GDM1 (cell line): ENCODE measurements at regions not wholly inside any gene's neighbourhood (a gene's known extent, or its start where the extent isn't known, plus 50 kb on each side); places are given as distances from the start of the nearest gene placed in this dataset.
"Not testable (repeated sequence)": the region's sequence is repeated elsewhere in the genome, so short reads cannot be mapped to it uniquely, and the experiment has no call there.

Experiments used
- DNase-seq: peaks from one replicate; lab custom pipeline; 2025; lab: John Stamatoyannopoulos, UW

DNA sequence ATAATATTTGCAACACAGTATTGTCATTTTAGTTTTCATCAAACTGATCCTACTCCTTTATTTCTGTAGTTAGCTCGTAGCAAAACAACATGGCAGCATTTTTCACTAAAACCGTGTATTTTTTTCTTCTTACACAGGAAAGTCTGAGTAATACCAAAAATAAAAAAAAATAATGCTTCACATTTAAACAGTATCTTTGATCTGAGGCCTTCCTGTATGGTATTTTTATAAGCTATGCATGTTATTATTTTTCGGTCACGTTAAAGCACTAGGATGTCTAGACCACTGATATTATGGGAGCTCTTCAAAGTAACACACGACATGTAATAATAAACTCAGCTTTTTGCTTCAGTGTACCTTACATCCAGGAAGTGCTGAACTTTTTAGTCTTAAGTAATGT lies 94.1 kb upstream of the SRD5A3 start:
- DNase-seq, result no peak

DNA sequence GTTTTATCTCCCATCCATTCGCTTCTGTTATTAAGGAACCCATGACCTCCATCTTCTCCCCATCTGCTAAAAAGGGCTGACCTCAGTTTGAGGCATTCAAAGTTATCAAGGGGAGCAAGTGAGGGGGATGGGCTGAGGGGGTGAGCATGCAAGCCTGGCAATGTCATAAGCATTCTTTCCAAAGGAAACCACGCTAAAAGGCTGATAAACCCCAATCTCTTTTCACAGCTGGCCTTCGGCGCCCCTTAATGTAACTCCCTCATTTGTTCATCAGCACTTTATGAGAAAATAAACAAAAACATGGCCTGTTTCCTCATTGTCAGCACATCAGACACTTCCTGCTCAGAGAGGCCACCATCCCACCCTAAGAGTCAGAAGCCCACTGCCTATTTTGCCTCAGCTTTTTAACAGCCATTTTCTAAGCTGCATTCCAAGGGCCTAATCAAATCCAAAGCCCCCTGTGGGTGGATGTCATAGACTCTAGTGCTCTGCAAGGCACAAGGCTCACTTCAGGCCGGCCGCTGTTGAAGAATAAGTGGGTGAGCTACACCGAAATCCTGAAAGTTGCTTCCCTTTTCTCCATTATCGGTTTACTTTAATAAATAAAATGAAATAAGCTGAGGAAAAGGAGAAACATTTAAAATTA lies 92.0 kb upstream of the SRD5A3 start:
- DNase-seq, result no peak

GRCh38 chr4:55255179-55255578 lies 90.9 kb upstream of the SRD5A3 start:
- DNase-seq, result no peak

DNA sequence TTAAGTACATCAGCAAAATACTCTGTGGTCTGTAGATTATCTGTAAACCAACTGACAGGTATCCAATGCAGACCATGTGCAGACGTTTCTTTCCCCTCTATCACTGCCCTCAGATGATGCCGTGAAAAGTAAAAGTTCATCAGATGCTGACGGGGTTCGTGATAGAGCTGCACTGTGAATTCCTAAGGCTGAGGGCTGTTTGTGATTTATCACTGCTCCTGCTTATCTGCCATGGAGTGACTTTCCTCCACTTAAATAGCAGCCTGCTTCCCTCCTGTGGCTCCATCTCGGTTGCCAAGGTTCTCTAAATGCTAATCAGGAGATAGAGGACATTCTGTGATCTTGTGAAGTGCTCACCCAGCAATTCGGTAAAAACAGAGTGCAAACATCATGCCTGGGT lies 89.3 kb upstream of the SRD5A3 start:
- DNase-seq, result no peak

DNA sequence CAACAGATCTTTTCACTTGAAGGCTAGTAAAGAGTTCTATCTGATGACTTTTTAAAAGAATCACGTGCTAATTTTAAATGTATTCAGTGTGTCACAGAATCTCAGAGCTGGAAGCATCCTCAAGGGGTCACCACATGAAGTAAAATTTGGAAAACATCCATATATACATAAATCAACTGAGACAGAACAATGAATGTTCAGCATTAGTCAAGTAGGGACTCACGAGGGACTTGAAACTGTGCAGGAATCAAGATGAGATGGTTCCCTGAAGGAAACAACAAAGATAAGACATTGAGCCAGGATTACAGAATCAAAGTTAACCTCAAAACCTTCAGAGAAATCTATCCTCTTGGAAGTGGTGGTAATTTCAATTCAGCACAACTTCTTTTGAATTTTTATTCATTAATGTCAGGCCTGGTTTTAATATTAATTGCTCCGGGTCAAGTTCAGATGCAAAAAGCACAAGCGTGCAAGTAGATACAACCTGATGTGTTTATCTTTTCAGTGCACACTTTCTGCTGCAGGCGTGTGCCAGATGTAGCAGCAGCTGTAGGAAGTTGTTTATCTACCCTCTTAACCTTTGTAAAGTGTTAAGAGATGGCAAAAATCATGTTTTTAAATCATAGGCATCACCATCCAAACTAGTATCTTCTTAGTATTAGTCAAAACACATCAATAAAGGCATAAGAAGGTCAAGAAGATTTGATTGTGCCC lies 87.7 kb upstream of the SRD5A3 start:
- no peak for DNase-seq

- DNase-seq, result no peak
Observed at GRCh38 chr4:55259294-55259693, 86.7 kb upstream of the SRD5A3 start.

DNA sequence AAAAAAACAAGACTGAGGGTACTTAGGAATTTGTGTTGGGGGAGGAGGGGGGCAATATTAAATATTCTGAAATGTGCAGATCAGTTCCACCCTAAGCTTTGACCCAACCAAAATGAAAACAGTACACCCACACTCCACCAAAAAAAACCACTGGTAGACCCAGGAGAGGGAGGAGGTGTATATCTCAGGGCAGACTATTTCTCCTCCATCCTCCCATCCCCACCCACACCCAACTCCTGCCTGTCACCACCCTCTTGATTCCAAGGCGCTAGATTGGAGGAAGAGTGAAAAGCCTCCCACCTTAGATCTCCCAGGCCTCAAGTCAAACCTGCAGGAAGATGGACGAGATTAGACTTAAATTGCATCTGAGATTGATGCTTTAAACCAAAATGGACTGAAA lies 76.6 kb upstream of the SRD5A3 start:
- no peak for DNase-seq

- DNase-seq, result no peak
Observed at GRCh38 chr4:55269995-55270394, 76.0 kb upstream of the SRD5A3 start.

GRCh38 chr4:55270481-55270880 lies 75.6 kb upstream of the SRD5A3 start:
- DNase-seq, result no peak

GRCh38 chr4:55272102-55272501 lies 73.9 kb upstream of the SRD5A3 start:
- DNase-seq, result no peak

DNA sequence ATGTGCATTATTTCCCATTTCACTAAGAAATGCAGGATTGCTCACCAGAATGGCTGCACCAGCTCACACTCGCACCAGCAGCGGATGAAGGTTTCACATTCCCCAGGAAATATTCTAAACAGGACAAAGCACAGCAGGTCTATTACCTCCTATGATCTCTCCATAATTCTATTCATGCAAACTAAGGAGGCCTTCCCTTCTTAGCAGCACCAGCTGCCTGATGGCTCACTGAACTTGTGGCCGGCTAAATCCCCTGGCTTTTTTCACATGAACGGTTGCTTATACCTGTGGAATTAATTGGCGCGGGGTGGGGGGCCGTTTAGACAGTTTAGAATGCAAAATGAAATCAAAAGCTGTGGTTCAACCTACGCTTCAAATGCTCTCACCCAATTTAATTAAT lies 73.5 kb upstream of the SRD5A3 start:
- DNase-seq, result no peak

- no peak for DNase-seq
Observed at GRCh38 chr4:55277011-55277410, 69.0 kb upstream of the SRD5A3 start.

DNA sequence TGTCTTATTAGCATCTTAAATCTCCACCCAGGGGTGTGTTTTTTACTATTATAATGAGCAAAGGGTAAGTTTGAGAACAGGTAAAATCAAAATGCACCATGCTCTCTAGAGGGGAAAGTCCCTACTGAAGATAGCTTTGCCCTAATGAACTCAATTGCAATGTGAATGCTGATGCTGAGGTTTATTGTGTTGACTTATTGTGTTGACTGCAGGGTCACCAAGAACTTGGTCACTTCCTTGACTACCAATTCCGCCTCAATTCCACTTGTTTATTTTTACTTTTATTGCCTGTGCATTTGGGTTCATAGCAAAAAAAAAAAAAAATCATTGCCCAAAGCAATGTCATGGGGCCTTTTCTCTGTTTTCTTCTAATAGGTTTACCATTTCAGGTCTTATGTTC lies 67.7 kb upstream of the SRD5A3 start:
- no peak for DNase-seq

GRCh38 chr4:55280474-55280873 lies 65.6 kb upstream of the SRD5A3 start:
- DNase-seq, result not testable (repeated sequence)

DNA sequence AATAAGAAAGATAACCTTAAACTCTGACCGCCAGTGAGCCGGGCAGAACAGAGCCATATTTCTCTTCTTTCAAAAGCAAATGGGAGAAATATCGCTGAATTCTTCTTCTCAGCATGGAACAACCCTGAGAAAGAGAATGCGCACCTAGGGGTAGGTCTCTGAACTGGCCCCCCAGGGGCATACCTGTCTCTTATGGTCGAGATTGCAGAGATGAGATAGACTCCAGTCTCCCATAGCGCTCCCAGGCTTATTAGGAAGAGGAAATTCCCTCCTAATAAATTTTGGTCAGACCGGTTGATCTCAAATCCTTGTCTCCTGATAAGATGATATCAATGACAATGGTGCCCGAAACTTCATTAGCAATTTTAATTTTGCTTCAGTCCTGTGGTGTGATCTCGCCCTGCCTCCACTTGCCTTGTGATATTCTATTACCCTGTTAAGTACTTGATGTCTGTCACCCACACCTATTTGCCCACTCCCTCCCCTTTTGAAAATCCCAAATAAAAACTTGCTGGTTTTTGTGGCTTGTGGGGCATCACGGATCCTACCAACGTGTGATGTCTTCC lies 64.8 kb upstream of the SRD5A3 start:
- DNase-seq, result not testable (repeated sequence)

- no peak for DNase-seq
Observed at GRCh38 chr4:55284331-55284730, 61.7 kb upstream of the SRD5A3 start.

- no peak for DNase-seq
Observed at GRCh38 chr4:55291227-55291640, 54.8 kb upstream of the SRD5A3 start.

- no peak for DNase-seq
Observed at GRCh38 chr4:55296096-55296495, 49.9 kb upstream of the SRD5A3 start.
